Fibroblast of the aortic adventitia (primary cell): ENCODE measurements at regions not wholly inside any gene's neighbourhood (a gene's known extent, or its start where the extent isn't known, plus 50 kb on each side); places are given as distances from the start of the nearest gene placed in this dataset.

Experiments
- DNase-seq: peaks from one replicate; pipeline ENCODE4 v3.0.0-alpha.2; 2010; ENCODE audit warnings: low read depth
- H3K4me3 ChIP-seq: 2 replicates; pipeline ENCODE4 v1.5.1; 2011; ENCODE audit warnings: low read depth, mild to moderate bottlenecking, control low read depth, low read length, moderate library complexity
- CTCF ChIP-seq: IDR thresholded peaks from 2 replicates; pipeline ENCODE4 v1.5.1; 2011; ENCODE audit warnings: mild to moderate bottlenecking, low read length, control low read depth, inconsistent platforms; ENCODE audit not compliant: insufficient read depth

- DNase-seq: peak; percentile 59
- no peak overlapping the region for H3K4me3 ChIP-seq
- TF ChIP-seq CTCF: peak; percentile 78
These were observed 166.9 kb upstream of the LRIG3 start for GRCh38 chr12:59087077-59087673.

DNA sequence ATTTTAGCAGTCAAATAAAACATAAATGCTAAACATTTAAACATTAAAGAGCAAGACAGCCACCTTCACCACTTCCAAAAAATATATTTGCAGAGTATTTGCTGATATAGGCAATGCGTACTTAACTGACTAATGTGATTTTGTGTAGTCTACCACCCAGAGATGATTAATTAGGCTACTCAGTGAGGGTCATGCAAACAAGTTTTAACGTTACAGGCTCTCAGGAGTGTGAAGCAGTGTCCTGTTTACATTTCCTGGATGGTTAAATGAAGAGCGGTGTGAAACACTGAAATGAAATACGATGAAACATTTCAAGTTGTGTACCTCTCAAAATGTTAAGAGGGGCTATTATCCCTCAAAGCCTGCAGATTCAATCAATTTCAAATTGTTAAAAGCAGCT lies 165.8 kb upstream of the LRIG3 start:
- no peak for DNase-seq
- TF ChIP-seq CTCF: no peak
- no peak overlapping the region for H3K4me3 ChIP-seq

GRCh38 chr12:59085690-59086089 lies 165.4 kb upstream of the LRIG3 start:
- no peak overlapping the region for H3K4me3 ChIP-seq
- DNase-seq: no peak
- no peak for TF ChIP-seq CTCF

DNA sequence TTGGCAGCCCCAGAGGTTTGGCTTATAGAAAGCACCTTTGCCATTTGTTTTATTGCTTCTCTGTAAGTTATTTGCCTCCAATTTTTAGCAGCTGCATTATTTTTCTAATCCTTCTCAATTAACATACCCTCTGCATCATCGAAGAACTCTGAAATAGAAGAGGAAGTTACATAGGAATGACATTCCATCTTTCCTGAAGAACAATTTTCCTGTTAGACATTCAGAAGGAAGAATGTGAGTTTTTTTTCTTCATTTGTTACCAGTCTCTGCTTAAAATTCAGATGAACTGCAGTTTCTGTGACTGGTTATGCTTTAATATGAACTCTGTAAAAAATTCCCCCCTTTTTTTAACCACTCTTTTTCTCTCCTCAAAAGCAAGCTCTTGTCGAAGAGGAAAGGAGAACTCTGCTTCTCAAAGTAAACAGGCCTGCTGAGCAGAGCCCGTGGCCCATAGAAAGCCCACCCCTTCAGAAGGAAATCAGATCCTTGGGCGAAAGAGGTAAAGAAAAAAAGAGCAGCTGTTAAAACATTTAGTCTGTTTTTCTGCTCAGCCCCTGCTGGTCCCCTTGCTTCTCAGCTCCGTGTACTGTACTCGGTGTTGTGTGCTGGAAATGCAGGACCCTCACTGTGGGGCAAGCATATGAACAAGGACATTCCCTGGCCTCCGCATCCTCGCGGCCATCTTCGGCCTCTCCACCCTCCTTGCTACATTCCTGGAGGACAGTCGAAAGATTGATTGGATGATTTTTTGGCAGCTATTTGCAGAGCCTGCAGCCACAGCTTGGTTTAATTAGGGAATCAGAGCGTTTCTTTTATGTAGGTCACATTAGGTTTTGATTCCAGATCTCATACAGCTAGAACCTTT lies 164.4 kb upstream of the LRIG3 start:
- peak; percentile 92 for DNase-seq
- peak overlapping the region; percentile 13 for H3K4me3 ChIP-seq
- TF ChIP-seq CTCF: peak; percentile 36

- no peak overlapping the region for H3K4me3 ChIP-seq
- DNase-seq: no peak
- no peak for TF ChIP-seq CTCF
These were observed 162.6 kb upstream of the LRIG3 start for GRCh38 chr12:59082952-59083351.

GRCh38 chr12:59080101-59080500 lies 159.8 kb upstream of the LRIG3 start:
- TF ChIP-seq CTCF: no peak

More at GRCh38 chr12:59080101-59080500, 159.8 kb upstream of the LRIG3 start:
- no peak overlapping the region for H3K4me3 ChIP-seq
- DNase-seq: no peak
